H9 (cell line): ENCODE measurements at regions not wholly inside any gene's neighbourhood (a gene's known extent, or its start where the extent isn't known, plus 50 kb on each side); places are given as distances from the start of the nearest gene placed in this dataset.

Source experiments
- DNase-seq: peaks from one replicate; pipeline ENCODE4 v3.0.0-alpha.2; 2017
- H2AFZ ChIP-seq: one replicate; pipeline ENCODE4 v1.6.1; 2013; ENCODE audit warnings: mild to moderate bottlenecking, low read length, control low read depth, moderate library complexity
- H2AK5ac ChIP-seq: 2 replicates; pipeline ENCODE4 v1.6.1; 2013; ENCODE audit warnings: low read length, control low read depth, mixed read lengths; ENCODE audit not compliant: insufficient read length
- H2BK120ac ChIP-seq: one replicate; pipeline ENCODE4 v1.6.1; 2013; ENCODE audit warnings: low read depth, mild to moderate bottlenecking, low read length, control low read depth, inconsistent platforms; ENCODE audit not compliant: poor library complexity, severe bottlenecking
- H2BK12ac ChIP-seq: 2 replicates; pipeline ENCODE4 v1.6.1; 2013; ENCODE audit warnings: low read length, control low read depth, mixed read lengths, low read depth; ENCODE audit not compliant: insufficient read length
- H2BK15ac ChIP-seq: 2 replicates; pipeline ENCODE4 v1.6.1; 2013; ENCODE audit warnings: low read depth, low read length, control low read depth
- H2BK20ac ChIP-seq: one replicate; pipeline ENCODE4 v1.6.1; 2013; ENCODE audit warnings: low read depth, mild to moderate bottlenecking, low read length, control low read depth, inconsistent platforms; ENCODE audit not compliant: poor library complexity, severe bottlenecking
- H2BK5ac ChIP-seq: 2 replicates; pipeline ENCODE4 v1.6.1; 2013; ENCODE audit warnings: low read length, control low read depth, mixed read lengths; ENCODE audit not compliant: insufficient read length
- H3K14ac ChIP-seq: 2 replicates; pipeline ENCODE4 v1.6.1; 2013; ENCODE audit warnings: low read length, control low read depth; ENCODE audit not compliant: insufficient read depth
- H3K18ac ChIP-seq: 2 replicates; pipeline ENCODE4 v1.6.1; 2013; ENCODE audit warnings: low read depth, mild to moderate bottlenecking, mixed read lengths, low read length, control low read depth; ENCODE audit not compliant: insufficient read length
- H3K23ac ChIP-seq: 2 replicates; pipeline ENCODE4 v1.6.1; 2013; ENCODE audit warnings: low read length, control low read depth, mixed read lengths, low read depth; ENCODE audit not compliant: insufficient read length
- H3K23me2 ChIP-seq: 2 replicates; pipeline ENCODE4 v1.6.1; 2013; ENCODE audit warnings: low read depth, mild to moderate bottlenecking, mixed read lengths, low read length, control low read depth; ENCODE audit not compliant: insufficient read length, poor library complexity, severe bottlenecking
- H3K27ac ChIP-seq: 2 replicates; pipeline ENCODE4 v1.5.1; 2013; ENCODE audit warnings: low read length, control low read depth, mixed read lengths, low read depth; ENCODE audit not compliant: insufficient read length
- H3K27me3 ChIP-seq: 2 replicates; pipeline ENCODE4 v1.6.1; 2013; ENCODE audit warnings: low read length, control low read depth, inconsistent platforms; ENCODE audit not compliant: insufficient read depth
- H3K4ac ChIP-seq: 2 replicates; pipeline ENCODE4 v1.6.1; 2013; ENCODE audit warnings: low read depth, mild to moderate bottlenecking, control low read depth, inconsistent platforms, low read length, moderate library complexity
- H3K4me1 ChIP-seq: 2 replicates; pipeline ENCODE4 v1.6.1; 2013; ENCODE audit warnings: low read length, control low read depth, inconsistent platforms; ENCODE audit not compliant: insufficient read depth
- H3K4me2 ChIP-seq: 2 replicates; pipeline ENCODE4 v1.6.1; 2013; ENCODE audit warnings: low read length, control low read depth, mixed read lengths; ENCODE audit not compliant: insufficient read length, insufficient read depth
- H3K56ac ChIP-seq: 2 replicates; pipeline ENCODE4 v1.6.1; 2013; ENCODE audit warnings: low read depth, mild to moderate bottlenecking, mixed read lengths, low read length, control low read depth; ENCODE audit not compliant: insufficient read length
- H3K79me1 ChIP-seq: 2 replicates; pipeline ENCODE4 v1.6.1; 2013; ENCODE audit warnings: low read depth, mild to moderate bottlenecking, moderate library complexity, low read length, control low read depth, inconsistent platforms; ENCODE audit not compliant: insufficient read depth, poor library complexity, severe bottlenecking
- H3K79me2 ChIP-seq: 2 replicates; pipeline ENCODE4 v1.6.1; 2013; ENCODE audit warnings: low read length, control low read depth, inconsistent platforms; ENCODE audit not compliant: insufficient read depth
- H3K9ac ChIP-seq: 2 replicates; pipeline ENCODE4 v1.6.1; 2013; ENCODE audit warnings: low read length, control low read depth, mixed read lengths; ENCODE audit not compliant: insufficient read length; ENCODE audit errors: extremely low read depth
- H3K9me3 ChIP-seq: one replicate; pipeline ENCODE4 v1.6.1; 2013; ENCODE audit warnings: low read depth, low read length, inconsistent platforms; ENCODE audit not compliant: control insufficient read depth
- H3T11ph ChIP-seq: one replicate; pipeline ENCODE4 v1.6.1; 2013; ENCODE audit warnings: mild to moderate bottlenecking, low read length, control low read depth, inconsistent platforms
- H4K20me1 ChIP-seq: one replicate; pipeline ENCODE4 v1.6.1; 2013; ENCODE audit not compliant: control insufficient read depth, insufficient read length, insufficient read depth
- H4K5ac ChIP-seq: 2 replicates; pipeline ENCODE4 v1.6.1; 2013; ENCODE audit warnings: low read depth, mild to moderate bottlenecking, mixed read lengths, low read length, control low read depth; ENCODE audit not compliant: insufficient read length
- H4K8ac ChIP-seq: replicated peaks from 2 replicates; pipeline ENCODE4 v1.6.1; 2013; ENCODE audit warnings: low read length, control low read depth, mixed read lengths, low read depth; ENCODE audit not compliant: insufficient read length
- H4K91ac ChIP-seq: 2 replicates; pipeline ENCODE4 v1.6.1; 2013; ENCODE audit warnings: low read depth, mild to moderate bottlenecking, moderate library complexity, mixed read lengths, low read length, control low read depth; ENCODE audit not compliant: insufficient read length
- H3K27ac Mint-ChIP-seq, 3 experiments: 2 replicates in 2 of 3; 3 replicates in 1 of 3; pipeline ENCODE4 v1.8.0; 2020 to 2021; ENCODE audit warnings: mixed read lengths in 3 of 3, mild to moderate bottlenecking in 1 of 3, moderate library complexity in 1 of 3
- H3K27me3 Mint-ChIP-seq: 2 replicates; pipeline ENCODE4 v1.8.0; 2021; ENCODE audit warnings: low read depth, mild to moderate bottlenecking, moderate library complexity, mixed read lengths
- H3K36me3 Mint-ChIP-seq, 3 experiments: 2 replicates in 2 of 3; 3 replicates in 1 of 3; pipeline ENCODE4 v1.8.0; 2020 to 2021; ENCODE audit warnings: low read depth in 3 of 3, mixed read lengths in 3 of 3; ENCODE audit not compliant: insufficient read depth in 1 of 3
- H3K4me1 Mint-ChIP-seq, 2 experiments: 2 replicates each; pipeline ENCODE4 v1.8.0; 2020; ENCODE audit warnings: mixed read lengths in 2 of 2
- H3K4me3 Mint-ChIP-seq, 2 experiments: 2 replicates in 1 of 2; 3 replicates in 1 of 2; pipeline ENCODE4 v1.8.0; 2020 to 2021; ENCODE audit warnings: mild to moderate bottlenecking in 2 of 2, mixed read lengths in 2 of 2, moderate library complexity in 1 of 2
- H3K9me3 Mint-ChIP-seq, 2 experiments: 2 replicates in 1 of 2; 3 replicates in 1 of 2; pipeline ENCODE4 v1.8.0; 2020; ENCODE audit warnings: mild to moderate bottlenecking in 2 of 2, mixed read lengths in 2 of 2, moderate library complexity in 1 of 2
- CTCF ChIP-seq: fragments of 200-600 bp; sonication (generic); conservative IDR thresholded peaks from 3 replicates; pipeline ENCODE4 v1.8.0; 2021; ENCODE audit warnings: antibody characterized with exemption, mild to moderate bottlenecking
- WGBS: extraction: QIAGEN DNeasy Blood & Tissue Kit; methylation state at CpG from one replicate; pipeline ENCODE4 v1.1.7; 2013; ENCODE audit warnings: missing lambda C conversion rate, low lambda C conversion rate, mixed read lengths; ENCODE audit not compliant: insufficient read length; ENCODE audit errors: extremely low coverage; 5-methylcytosine and 5-hydroxymethylcytosine counted together

GRCh38 chr6:28732052-28732451 lies 191.7 kb downstream of the TRIM27 start:
- no peak overlapping the region for H3T11ph ChIP-seq
- H3K18ac ChIP-seq, result no peak overlapping the region
- H3K9ac ChIP-seq, result no peak overlapping the region
- H4K5ac ChIP-seq, result no peak overlapping the region
- peaks cover 21 to 24% of the 10 kb centered on the region in 2 experiments for H3K4me1 Mint-ChIP-seq
- H4K91ac ChIP-seq, result no peak overlapping the region
- no peaks in the 10 kb centered on the region for H4K20me1 ChIP-seq
- no peak overlapping the region for H3K4ac ChIP-seq
- no peak overlapping the region for H3K27ac Mint-ChIP-seq
- H2BK20ac ChIP-seq, result no peak overlapping the region
- no peaks in the 10 kb centered on the region for H3K36me3 Mint-ChIP-seq
- no peaks in the 10 kb centered on the region for H3K4me1 ChIP-seq
- no peak overlapping the region for H3K56ac ChIP-seq
- H3K27ac ChIP-seq, result no peak overlapping the region
- no peak overlapping the region for H4K8ac ChIP-seq
- H3K4me2 ChIP-seq, result no peak overlapping the region
- no peak for TF ChIP-seq CTCF
- no peak overlapping the region for H2AK5ac ChIP-seq
- H3K14ac ChIP-seq, result no peak overlapping the region
- H3K9me3 ChIP-seq, result no peaks in the 10 kb centered on the region
- no peak overlapping the region; a peak in 1 of 5 replicates for H3K4me3 Mint-ChIP-seq
- no peak overlapping the region for H2BK15ac ChIP-seq
- peaks cover 10% of the 10 kb centered on the region for H3K23me2 ChIP-seq
- no peaks in the 10 kb centered on the region; the same call in 1 of the 2 replicates for H3K27me3 ChIP-seq
- H3K23ac ChIP-seq, result no peak overlapping the region
- DNase-seq, result no peak
- no peak overlapping the region for H2BK12ac ChIP-seq
- WGBS, result no CpG with 5 or more reads among the region's 5 CpGs
- H3K79me2 ChIP-seq, result no peaks in the 10 kb centered on the region
- no peaks in the 10 kb centered on the region for H3K79me1 ChIP-seq
- peaks cover 4% of the 10 kb centered on the region in 2 experiments; a peak in 3 of 5 replicates for H3K9me3 Mint-ChIP-seq
- H2AFZ ChIP-seq, result no peak overlapping the region
- H2BK120ac ChIP-seq, result no peak overlapping the region
- no peak overlapping the region for H2BK5ac ChIP-seq
- peaks cover 88% of the 10 kb centered on the region for H3K27me3 Mint-ChIP-seq
